Sigmoid colon (tissue), 6 donors: ENCODE measurements at regions not wholly inside any gene's neighbourhood (a gene's known extent, or its start where the extent isn't known, plus 50 kb on each side); places are given as distances from the start of the nearest gene placed in this dataset.

Experiments
- DNase-seq: peaks from one replicate; pipeline ENCODE4 v3.0.0-alpha.2; 2019
- H3K27ac ChIP-seq, 4 donors: fragments of 200-600 bp; sonication (generic); one replicate each; pipeline ENCODE4 v1.5.1; 2016 to 2019; ENCODE audit warnings: mild to moderate bottlenecking in 1 of 4
- H3K27me3 ChIP-seq, 3 donors: fragments of 200-600 bp; sonication (generic); one replicate each; pipeline ENCODE4 v1.5.1; 2019; ENCODE audit warnings: mild to moderate bottlenecking in 1 of 3
- H3K36me3 ChIP-seq, 4 donors: fragments of 200-600 bp; sonication (generic); one replicate each; pipeline ENCODE4 v1.5.1; 2016 to 2019
- H3K4me1 ChIP-seq, 4 donors: fragments of 200-600 bp; sonication (generic); one replicate each; pipeline ENCODE4 v1.5.1; 2017 to 2019
- H3K4me3 ChIP-seq, 4 donors: fragments of 200-600 bp; sonication (generic); one replicate each; pipeline ENCODE4 v1.5.1; 2017 to 2019; ENCODE audit warnings: mild to moderate bottlenecking in 2 of 4, moderate library complexity in 1 of 4
- H3K9me3 ChIP-seq, 4 donors: fragments of 200-600 bp in 3 of 4; sonication (generic) in 3 of 4; one replicate each; pipeline versions ENCODE4 v1.5.1 to v1.6.1; 2013 to 2019
- CTCF ChIP-seq, 4 experiments: fragments of 450-650 bp in 3 of 4; fragments of 200-600 bp in 1 of 4; IDR thresholded peaks; one replicate each; pipeline ENCODE4 v1.5.1; 2016 to 2019; ENCODE audit warnings: antibody characterized with exemption in 4 of 4, mild to moderate bottlenecking in 3 of 4, moderate library complexity in 2 of 4
- EP300 ChIP-seq, 4 donors: sonication (generic); formaldehyde crosslinking; IDR thresholded peaks; one replicate each; pipeline ENCODE4 v1.6.1; 2017; ENCODE audit warnings: antibody characterized with exemption in 4 of 4
- POLR2A ChIP-seq, 2 donors: fragments of 450-650 bp; IDR thresholded peaks; one replicate each; pipeline ENCODE4 v1.6.1; 2016; ENCODE audit warnings: antibody characterized with exemption in 2 of 2, mild to moderate bottlenecking in 2 of 2, moderate library complexity in 2 of 2
- POLR2AphosphoS5 ChIP-seq, 4 donors: sonication (generic); formaldehyde crosslinking; IDR thresholded peaks; one replicate each; pipeline ENCODE4 v1.6.1; 2017; ENCODE audit warnings: antibody characterized with exemption in 4 of 4
- WGBS, 2 donors: extraction: QIAGEN DNeasy Blood & Tissue Kit; methylation state at CpG; one replicate each; pipeline ENCODE4 v1.1.7; 2013; 5-methylcytosine and 5-hydroxymethylcytosine counted together
- intact Hi-C: fragments of 100-400 bp; cut with DNase I; formaldehyde crosslinking; loops from one replicate; pipeline ENCODE4 v1.15.1; 2023
- donor health status: healthy with polysubstance abuse.
- donor health status: healthy.

GRCh38 chr5:36374266-36374862, 72.7 kb upstream of the RANBP3L start:
- H3K4me3 ChIP-seq: no peak overlapping the region
- H3K27ac ChIP-seq: peak overlapping the region in 3 of 4 donors; percentile 10 to 50 (median 42)
- DNase-seq: no peak
- no peaks in the 10 kb centered on the region for H3K9me3 ChIP-seq
- no peaks in the 10 kb centered on the region for H3K36me3 ChIP-seq
- no peak for TF ChIP-seq EP300 (IDR thresholded peaks at IDR 0.05)
- no peak for TF ChIP-seq CTCF (IDR thresholded peaks at IDR 0.05)
- no peak for TF ChIP-seq POLR2AphosphoS5 (IDR thresholded peaks at IDR 0.05)
- intact Hi-C loops: loop anchor here (5.0 kb wide), 1 partner anchor 37 kb away; no protein-coding TSS in a partner anchor
- peaks cover 0 to 19% (median 10%) of the 10 kb centered on the region in 4 donors for H3K4me1 ChIP-seq
- no peaks in the 10 kb centered on the region for H3K27me3 ChIP-seq
- WGBS, 2 donors: 69 to 84% methylated on average over 3 of the region's 3 CpGs

GRCh38 chr5:36377192-36377591, 75.5 kb upstream of the RANBP3L start:
- Histone ChIP-seq H3K36me3 (no peaks in the 10 kb centered on the region), H3K27ac (no peak overlapping the region), H3K4me1 (peaks cover 0 to 17% (median 4%) of the 10 kb centered on the region in 4 donors), H3K4me3 (no peak overlapping the region), H3K27me3 (no peaks in the 10 kb centered on the region), H3K9me3 (no peaks in the 10 kb centered on the region)
- TF ChIP-seq CTCF (IDR thresholded peaks at IDR 0.05) (no peak), POLR2AphosphoS5 (IDR thresholded peaks at IDR 0.05) (no peak), EP300 (IDR thresholded peaks at IDR 0.05) (no peak), POLR2A (IDR thresholded peaks at IDR 0.05) (no peak)
- 55 to 62% methylated on average over 2 of the region's 2 CpGs for WGBS, 2 donors
- intact Hi-C loops: no loop called here
- no peak for DNase-seq

- 86 to 92% methylated on average over 1 of the region's 1 CpG for WGBS, 2 donors
- no peak overlapping the region for H3K27ac ChIP-seq
- H3K36me3 ChIP-seq: no peaks in the 10 kb centered on the region
- no peaks in the 10 kb centered on the region for H3K27me3 ChIP-seq
- intact Hi-C loops: no loop called here
- H3K4me3 ChIP-seq: no peak overlapping the region
- TF ChIP-seq POLR2A (IDR thresholded peaks at IDR 0.05) (no peak), CTCF (IDR thresholded peaks at IDR 0.05) (no peak), EP300 (IDR thresholded peaks at IDR 0.05) (no peak)
- DNase-seq: no peak
- no peaks in the 10 kb centered on the region for H3K9me3 ChIP-seq
- H3K4me1 ChIP-seq: peaks cover 0 to 13% (median 4%) of the 10 kb centered on the region in 4 donors
These were observed 76.8 kb upstream of the RANBP3L start for GRCh38 chr5:36378551-36378950.

GRCh38 chr5:36382890-36383289, 81.2 kb upstream of the RANBP3L start:
- no peaks in the 10 kb centered on the region for H3K36me3 ChIP-seq
- no peak overlapping the region for H3K4me3 ChIP-seq
- no peak overlapping the region for H3K27ac ChIP-seq
- H3K4me1 ChIP-seq: no peaks in the 10 kb centered on the region
- no peak for DNase-seq
- no peaks in the 10 kb centered on the region for H3K27me3 ChIP-seq
- intact Hi-C loops: no loop called here
- TF ChIP-seq POLR2A (IDR thresholded peaks at IDR 0.05): no peak
- no peaks in the 10 kb centered on the region for H3K9me3 ChIP-seq
- 51 to 73% methylated on average over 2 of the region's 2 CpGs for WGBS, 2 donors

- WGBS, 2 donors: 47 to 69% methylated on average over 5 of the region's 5 CpGs
- H3K4me3 ChIP-seq: no peak overlapping the region
- no peak for TF ChIP-seq POLR2AphosphoS5 (IDR thresholded peaks at IDR 0.05)
- TF ChIP-seq POLR2A (IDR thresholded peaks at IDR 0.05): no peak
- TF ChIP-seq CTCF (IDR thresholded peaks at IDR 0.05): no peak
- TF ChIP-seq EP300 (IDR thresholded peaks at IDR 0.05): no peak
- intact Hi-C loops: no loop called here
- no peaks in the 10 kb centered on the region for H3K36me3 ChIP-seq
- no peak overlapping the region for H3K27ac ChIP-seq
- H3K4me1 ChIP-seq: peaks cover 0 to 3% (median 0%) of the 10 kb centered on the region in 4 donors
- H3K27me3 ChIP-seq: no peaks in the 10 kb centered on the region
- H3K9me3 ChIP-seq: no peaks in the 10 kb centered on the region
- DNase-seq: no peak
These were observed 82.2 kb upstream of the RANBP3L start for GRCh38 chr5:36383942-36384341.
